Putamen (tissue), 1 donor: ENCODE measurements at regions not wholly inside any gene's neighbourhood (a gene's known extent, or its start where the extent isn't known, plus 50 kb on each side); places are given as distances from the start of the nearest gene placed in this dataset.
"Not testable (repeated sequence)": the region's sequence is repeated elsewhere in the genome, so short reads cannot be mapped to it uniquely, and the experiment has no call there.

Source experiments
- DNase-seq: peaks from one replicate; pipeline ENCODE4 v3.0.0-alpha.2; 2016; ENCODE audit warnings: low spot score

DNA sequence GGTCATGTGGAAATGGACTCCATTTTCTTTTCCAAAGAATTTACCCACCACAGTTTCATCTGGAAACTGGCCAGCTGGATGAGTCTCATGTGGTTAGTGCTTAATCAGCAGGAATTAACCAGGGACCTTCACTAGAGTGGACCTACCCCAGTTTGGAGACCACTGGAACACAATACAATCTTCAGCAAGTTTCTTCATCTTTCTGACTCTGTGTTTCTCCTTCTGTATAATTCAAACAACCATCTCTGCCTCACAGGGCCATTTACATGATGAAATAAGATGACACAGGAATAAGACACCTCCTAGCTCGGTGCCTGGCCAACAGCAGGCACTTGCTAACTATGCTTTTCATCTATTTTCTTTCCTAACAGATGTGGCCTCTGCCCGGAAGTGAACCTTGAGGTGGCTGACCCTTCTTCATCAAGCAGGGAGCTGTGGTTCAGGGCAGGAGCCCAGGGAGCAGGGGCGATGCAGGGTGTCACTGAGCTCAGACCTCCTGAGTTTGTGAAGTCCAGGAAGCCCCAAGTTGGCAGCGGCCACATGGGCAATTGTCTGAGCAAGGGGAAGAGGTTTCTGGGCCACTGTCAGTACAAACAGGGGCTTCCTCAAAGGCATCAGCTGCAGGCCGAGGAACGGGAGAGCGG, 98.8 kb downstream of the SOD2 start:
- DNase-seq, result no peak

DNA sequence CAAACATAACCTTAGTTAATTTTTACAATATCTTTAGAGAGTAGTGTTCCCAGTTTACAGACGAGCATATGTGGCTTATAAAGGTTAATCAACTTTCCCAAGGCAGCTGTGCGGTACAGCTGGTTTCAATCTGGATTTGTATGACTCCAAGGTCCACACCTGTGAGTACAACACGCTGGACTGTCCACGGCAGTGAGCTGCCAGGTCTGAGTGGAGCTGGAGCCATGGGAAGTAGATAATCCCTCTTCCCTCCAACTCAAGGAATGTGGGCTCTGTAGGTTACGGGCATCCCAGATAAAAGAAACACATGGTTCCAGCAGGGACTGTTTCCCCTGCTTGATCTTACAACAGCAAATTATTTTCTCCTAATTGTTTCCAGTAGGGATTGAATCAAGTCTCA, 102.2 kb downstream of the SOD2 start:
- no peak for DNase-seq

DNA sequence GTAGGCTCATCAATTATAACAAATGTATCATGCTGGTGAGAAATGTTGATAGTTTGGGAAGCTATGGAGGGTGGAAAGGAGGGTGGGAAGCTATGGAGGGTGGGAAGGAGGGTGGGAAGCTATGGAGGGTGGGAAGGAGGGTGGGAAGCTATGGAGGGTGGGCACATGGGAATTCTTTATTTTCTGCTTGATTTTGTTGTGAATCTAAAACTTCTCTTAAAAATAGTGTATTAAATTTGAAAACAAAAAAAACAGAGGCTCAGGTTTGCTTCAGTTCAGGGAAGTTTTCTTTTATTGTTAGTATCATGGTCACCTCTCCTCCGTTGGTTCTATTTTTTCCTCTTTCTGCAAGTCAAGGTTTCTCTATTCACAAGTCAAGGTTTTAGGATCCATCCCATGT, 106.4 kb downstream of the SOD2 start:
- DNase-seq, result no peak

DNA sequence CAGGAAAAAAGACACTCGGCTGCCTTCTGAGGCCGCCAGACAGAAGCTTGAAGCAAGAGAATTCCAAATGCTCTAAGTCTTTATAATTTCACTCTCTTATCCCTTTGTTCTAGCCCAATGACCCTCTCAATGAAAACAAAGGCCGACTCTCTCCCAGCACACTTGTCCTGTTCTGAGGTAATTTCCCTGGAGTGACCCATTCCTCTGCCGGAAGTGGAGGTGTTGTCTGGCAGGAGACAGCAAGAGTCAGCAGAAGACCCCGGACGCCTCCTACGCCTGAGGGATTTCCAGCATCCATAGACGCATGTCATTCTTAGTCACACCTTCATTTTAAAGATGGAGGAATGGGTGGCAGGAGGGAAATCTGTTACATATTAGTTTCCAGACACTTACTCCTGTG, 110.3 kb downstream of the SOD2 start:
- no peak for DNase-seq

DNA sequence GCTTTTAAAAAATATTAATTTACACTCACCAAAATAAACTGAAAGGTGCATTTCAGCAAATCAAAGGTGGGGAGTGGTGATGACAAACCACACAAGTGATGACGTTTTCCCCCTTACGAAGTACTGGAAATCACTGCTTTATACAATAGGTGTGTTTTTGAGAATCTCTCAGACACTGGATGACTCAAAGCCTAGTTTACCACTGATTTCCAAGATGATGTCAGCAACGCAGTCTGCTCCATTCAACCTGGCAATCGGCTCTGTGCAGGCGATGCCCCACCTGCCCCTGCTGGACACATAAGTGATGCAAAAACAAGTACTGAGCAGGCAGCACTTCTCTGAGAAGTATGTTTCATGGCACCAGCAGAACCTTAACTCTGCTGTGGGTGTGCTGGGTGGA, 114.4 kb downstream of the SOD2 start:
- DNase-seq, result no peak

DNA sequence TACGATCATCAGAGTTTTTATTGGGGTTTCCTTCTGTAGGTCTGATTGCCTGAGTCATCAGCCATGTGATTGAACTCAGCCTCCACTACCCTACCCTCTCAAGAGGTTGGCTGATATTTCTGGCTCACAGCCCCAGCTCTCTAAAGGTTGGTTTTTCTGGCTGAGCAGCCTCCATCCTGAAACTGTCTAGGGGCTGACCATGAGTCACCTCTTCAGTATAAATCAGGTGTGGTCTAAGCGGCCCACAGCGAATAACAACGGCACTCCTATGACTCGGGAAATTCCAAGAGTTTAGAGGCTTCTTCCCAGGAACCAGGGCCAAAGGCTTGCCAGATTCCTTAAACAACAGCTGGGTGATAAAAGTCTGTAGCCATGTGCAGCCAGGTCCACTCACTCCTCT, 115.5 kb downstream of the SOD2 start:
- DNase-seq, result no peak

DNA sequence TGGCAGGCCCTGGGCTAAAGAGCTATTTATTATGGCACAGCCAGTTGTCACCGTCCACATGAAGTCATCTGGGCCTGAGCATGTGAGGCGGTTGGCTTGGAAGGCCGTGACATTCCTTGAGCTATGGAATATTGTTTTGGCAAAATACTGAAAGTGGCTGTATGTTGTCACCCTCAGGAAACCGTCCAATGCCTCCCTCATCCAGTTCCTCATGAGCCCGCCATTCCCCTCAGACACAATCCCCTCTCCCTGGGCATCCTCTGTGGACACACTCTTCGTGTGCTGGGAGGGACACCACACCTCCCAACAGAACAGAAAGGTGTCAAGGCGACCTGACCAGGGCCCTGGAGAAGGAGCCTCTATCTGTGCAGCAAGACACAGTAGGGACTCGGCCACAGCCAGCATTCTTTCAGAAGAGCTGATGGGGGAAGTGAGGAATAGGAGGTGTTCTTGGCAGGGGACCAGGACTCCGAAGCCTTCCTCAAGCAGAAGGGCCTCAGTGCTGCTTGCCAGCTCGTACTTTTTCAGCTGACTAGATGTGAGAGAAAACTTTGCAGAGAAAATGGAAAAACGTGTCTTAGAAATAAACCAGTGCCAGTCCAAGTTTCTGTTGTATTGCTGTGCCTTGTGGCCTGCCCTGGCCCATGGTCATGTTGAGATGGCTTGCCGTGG, 120.5 kb downstream of the SOD2 start:
- DNase-seq, result no peak

DNA sequence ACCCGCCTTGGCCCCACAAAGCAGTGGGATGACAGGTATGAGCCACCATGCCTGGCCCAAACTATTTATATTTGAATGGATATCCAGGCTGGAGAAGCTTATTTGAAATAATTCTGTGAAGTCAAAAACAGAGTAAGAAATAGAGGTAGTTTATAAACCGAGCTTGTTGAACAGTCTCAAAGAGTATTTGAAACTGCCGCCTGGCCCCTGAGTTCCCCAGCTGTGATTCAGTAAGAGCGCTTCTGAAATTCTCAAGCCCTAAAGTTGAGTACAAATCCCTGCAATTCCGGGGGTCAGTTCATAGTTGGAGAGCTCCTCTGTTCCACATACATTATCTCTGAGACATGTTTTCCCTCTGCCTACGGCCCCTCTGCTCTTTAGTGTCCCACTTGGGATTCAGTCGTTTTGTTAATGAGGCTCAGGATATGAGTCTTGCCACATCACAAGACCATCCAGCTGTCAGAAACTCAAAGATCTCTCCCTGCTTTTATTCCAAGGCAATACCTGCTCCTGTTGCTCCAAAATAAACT, 127.8 kb downstream of the SOD2 start:
- no peak for DNase-seq

DNA sequence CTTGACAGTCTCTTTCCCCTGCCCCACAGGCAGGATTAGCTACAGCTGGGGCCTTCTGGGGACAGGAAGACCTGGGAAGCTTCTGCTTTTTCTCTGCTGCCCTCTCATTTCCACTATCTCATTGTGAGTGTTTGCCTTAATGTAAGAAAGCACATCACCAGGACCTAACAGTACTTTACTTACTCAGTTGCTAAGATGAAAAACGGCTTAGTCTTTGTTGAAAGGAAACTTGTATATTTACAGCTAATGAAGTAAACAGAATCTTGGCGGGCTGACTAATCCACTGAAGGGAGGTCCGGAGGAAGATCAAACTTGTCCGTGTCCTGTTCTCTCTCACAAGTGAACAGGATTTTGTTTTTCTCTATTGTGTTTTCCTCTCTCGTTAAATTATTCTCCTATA, 128.6 kb downstream of the SOD2 start:
- no peak for DNase-seq

DNA sequence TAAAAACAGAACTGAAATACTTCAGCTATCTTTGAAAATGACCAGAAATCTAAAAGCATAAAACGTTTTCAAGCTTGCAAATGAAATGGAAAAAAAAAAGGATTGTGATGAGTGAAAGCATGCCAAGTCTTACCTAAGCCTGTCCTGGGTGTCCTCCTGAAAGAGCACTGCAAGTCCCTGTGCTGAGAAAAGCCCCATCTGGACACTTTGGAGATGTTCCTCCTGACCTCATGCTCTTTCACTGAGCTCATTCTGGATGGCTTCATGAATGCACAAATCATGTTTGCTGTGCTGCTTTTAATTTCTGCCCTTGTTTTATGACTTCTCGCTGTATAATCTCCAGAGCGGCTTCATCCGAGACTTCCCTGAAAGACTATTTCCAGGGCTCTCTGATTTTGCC, 136.0 kb downstream of the SOD2 start:
- DNase-seq, result no peak

DNA sequence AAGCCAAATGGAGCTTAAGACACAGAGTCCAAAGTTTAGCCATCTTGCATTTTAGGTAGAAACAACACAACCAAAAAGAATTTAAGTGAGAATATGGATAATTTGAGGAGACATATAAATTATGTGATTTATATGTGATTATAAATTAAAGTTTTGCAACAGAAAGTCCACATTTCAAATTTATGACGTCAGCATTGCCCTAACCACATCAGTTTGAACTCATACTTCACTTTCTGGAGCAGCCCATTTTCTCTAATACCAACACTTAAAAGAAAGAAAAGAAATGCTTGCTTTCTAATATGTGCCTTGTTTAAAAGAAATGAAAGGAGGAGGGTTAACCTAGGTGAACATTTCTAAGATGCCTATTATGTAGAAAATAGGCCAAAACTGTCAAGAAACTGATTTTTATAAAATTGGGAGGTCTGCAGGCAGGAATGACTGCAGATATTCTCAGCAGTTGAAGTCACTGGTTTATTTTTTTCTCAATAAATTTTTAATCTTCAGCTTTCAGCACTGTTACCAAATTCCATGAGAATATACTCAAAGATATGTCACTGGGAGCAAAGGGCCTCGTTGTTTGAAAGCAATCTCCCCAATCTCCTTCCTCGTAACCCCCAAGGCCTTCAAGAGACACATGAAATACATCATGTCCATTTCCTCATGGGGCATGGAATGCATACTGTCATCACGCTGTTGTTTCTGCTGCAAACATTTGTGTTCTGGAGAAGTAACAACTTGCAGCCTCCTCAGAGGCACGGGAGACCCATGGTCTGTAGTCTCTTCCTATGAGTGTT, 137.8 kb downstream of the SOD2 start:
- no peak for DNase-seq

DNA sequence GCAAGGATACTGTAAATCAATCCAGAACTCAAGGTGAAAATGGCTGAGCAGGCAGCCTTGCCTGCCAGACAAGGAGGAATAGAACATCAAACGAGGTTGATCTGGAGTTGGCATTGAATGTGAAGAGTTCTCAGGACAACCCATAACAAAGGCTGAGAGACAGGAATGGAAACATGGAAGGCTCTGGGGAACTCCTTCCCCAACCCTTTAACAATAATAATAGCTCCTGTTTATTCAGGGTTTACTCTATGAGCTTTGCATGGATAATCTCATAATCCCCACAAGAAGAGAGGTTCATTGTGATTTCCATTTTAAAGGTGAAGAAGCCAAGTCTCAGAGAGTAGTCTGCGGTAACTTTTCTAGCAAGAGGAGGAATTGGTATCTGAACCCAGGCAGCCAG, 151.7 kb downstream of the SOD2 start:
- no peak for DNase-seq

DNA sequence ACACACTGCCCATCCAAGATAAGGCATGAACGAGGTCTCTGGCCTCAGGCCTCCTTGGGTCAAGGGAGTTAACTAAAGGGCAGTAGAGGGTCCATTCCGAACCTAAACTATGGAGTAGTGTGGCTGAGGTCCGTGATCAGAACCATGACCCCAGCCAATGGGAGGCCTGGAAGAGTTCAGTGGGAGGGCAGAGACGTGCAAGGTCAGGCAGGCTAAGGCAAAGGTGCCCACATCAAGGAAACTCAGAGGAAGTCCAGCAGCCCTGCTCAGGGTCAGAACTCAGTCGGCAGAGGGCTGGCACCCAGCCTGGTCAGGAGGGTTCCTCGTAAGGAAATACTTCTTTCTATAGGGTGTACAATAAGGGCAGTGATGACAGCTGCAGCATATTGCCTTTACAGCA, 152.2 kb downstream of the SOD2 start:
- no peak for DNase-seq

DNA sequence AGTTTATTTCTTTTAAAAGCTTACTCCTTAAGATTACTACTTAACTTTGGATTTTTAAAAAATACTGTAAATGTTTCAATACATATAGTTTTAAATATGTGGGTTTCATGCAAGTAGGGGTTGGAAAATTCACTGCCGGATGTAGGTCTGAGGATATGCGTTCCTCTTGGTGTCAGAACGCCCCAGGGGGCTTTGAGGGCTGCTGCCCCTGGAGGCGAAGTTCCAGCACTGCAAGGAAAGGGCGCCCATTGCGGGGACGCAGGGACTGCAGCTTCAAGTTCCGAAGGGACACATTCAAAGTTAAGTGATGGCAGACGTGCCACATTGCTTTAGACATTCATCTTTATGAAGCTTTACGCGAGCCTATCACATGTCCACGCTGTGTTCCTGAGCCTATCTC, 152.9 kb downstream of the SOD2 start:
- no peak for DNase-seq

DNA sequence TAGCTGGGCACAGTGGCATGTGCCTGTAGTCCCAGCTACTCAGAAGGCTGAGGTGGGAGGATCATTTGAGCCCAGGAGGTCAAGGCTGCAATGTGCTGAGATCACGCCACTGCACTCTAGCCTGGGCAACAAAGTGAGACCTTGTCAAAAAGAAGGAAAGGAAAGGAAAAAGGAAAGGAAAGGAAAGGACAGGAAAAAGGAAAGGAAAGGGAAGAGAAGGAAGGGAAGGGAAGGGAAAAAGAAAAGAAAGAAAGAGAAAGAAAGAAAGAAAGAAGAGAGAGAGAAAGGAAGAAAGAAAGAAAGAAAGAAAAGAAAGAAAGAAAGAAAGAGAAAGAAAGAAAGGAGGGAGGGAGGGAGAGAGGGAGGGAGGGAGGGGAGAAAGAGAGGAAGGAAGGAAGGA, 155.0 kb downstream of the SOD2 start:
- not testable (repeated sequence) for DNase-seq

DNA sequence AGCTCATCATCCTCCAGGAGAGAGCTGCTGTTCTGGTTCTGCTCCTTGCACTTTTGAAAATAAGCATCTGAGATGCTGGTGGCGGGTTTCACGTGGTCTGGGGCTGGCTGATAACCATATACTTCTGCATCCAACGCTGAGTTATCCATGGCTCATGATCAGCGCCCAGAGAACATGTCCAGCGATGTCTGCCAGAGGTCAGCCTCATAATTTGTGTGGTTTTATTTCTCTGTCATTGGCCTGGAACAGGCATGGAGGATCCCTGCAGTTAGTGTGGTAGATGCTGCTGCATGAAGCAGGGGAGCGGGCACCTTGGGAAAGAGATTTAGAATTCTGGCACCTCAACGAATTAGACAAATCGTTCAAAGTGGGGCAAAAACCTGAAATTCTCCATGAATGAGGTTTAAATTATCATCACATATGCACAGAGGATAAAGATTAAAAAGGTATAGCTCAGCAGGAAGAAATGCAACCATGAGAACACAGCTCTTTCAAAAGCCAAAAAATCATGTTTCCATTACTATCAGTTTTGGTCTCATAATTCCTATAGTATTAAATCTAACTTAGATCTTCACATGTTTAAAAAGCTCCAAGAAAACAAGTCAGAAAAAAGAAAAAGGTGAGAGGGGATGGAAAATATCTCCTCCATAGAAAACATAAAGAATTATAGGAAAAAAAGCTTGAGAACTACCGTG, 157.2 kb downstream of the SOD2 start:
- DNase-seq, result no peak

DNA sequence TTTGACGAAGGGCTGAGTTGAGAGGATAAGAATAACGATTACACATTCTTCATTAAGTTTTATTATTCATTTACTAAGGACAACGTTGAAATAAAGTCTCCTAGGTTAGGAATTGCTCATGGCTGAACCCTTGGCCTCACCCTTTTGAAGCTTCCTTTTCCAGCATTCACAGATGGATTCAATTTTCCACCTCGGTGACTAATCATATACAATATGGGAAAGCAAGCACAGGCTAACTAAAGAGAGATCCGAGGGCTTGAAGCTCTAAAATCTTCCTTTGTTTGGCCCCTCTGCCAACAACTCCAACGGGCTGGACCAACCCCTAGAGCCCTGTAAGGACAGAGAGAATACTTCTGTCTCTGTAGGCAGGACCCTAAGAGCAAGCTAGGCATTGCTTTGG, 159.5 kb downstream of the SOD2 start:
- DNase-seq, result no peak

DNA sequence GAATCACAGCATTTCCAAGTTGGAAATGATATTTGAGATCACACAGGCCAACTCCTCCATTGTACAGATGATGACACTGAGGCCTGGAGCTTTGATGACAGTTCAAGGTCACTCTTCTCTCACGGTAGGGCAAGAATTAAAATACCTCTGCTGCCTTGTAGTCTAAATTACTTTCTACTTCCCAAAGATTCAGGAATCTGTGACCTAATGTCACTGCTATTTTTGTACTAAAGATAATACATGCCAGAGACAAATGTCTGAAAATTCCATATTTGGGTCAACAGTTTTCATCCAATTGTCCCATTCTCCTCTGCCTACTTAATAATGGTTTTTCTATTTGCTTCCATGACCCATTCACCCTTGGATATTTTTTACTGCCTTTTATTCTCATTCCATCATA, 160.0 kb downstream of the SOD2 start:
- no peak for DNase-seq

DNA sequence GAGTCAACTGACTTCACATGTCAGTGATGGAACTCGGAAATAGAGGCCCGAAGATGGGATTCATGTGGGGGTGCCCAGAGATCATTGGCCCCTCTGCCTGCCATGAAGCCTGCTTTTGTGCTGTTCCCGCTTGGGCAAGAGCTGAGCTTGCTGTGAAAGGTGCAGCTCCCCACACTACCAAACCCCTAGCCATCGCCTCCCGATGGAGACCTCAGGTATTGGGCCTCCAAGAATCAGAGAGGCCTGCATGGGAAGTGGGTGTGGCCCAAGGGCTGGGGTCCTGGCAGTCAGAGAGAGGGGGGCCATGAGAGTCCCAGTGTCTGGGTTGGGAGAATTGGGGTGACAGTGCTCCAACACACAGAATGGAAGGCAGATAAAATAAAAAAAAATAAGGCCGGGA, 160.9 kb downstream of the SOD2 start:
- no peak for DNase-seq

DNA sequence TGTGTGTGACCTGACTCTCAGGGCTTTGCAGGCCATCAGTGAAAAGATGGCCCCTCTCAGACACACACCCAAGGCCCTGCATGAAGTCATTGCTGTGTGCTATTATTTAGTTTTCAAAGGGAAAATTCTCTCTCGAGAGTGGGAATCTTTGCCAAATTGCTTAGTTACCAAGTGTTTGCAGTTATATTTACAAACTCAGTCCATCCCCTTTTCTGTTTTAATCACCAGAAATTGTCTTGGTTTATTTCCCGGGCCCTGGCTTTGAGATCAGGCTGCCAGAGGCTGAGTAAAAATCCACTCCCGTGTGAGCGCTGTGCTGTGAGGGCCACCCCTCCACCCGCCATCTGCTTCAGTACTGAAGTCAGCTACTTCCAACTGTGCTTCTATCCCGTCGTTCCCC, 163.1 kb downstream of the SOD2 start:
- DNase-seq, result no peak

DNA sequence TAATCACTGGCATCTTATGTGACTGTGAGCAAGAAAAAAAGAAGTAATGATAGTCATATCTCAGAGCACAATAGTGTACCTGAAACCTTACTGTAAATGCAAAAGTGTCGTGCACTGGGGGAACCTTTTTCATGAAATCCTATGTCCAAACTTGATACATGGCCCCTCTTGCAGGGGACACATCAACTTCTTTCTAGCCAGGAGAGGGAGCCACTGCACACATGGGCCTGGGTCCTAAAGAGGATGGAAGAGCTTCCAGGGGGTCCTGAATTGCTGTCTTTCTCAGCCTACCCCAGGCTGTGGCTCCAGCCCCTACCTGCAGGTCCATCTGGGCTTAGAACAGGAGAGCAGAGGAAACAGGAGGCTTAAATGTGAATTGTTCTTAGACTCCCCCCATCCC, 165.7 kb downstream of the SOD2 start:
- DNase-seq, result no peak

DNA sequence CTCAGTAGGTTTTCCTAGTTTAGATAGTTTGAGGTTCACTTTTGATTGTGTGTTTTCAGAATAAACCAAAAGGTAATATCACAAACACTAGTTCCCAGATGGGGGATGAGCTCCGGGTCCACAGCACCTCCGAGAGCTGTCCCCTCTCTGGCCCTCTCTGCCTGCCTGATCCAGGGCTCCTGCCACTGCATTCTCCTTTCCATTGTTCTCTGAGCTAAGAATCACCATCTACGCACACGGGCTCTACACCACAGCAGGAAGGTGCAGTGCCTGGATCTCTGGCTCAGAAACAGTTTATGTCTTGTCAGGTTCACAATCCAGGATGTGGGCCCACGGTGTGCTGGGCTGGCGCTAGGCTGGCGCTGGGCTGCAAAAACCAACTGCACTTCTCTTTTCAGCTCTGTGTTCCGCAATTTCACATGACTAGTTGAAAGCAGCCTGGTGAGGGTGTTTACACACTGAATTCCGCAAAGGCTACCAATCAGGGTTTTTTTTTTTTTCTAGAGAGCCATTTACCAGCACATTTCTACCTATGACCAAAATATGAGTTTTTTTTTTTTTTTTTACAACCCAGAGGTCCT, 167.5 kb downstream of the SOD2 start:
- DNase-seq, result no peak
